A673 (cell line): ENCODE measurements at regions not wholly inside any gene's neighbourhood (a gene's known extent, or its start where the extent isn't known, plus 50 kb on each side); places are given as distances from the start of the nearest gene placed in this dataset.

ENCODE experiments used
- BruUV-seq: library from RNA; stranded (reverse); fragments of 400-500 nt; replicated peaks from 2 replicates; lab custom pipeline; 2021; lab: Mats Ljungman, UMichigan
- CTCF ChIA-PET: fragments of 300-600 bp; sonication (Branson Sonifier 250); formaldehyde crosslinking; loops from one replicate; lab custom pipeline; 2022; ENCODE audit warnings: antibody characterized with exemption; lab: Charles Lee
- POLR2A ChIA-PET: fragments of 300-600 bp; sonication (Branson Sonifier 250); formaldehyde crosslinking; loops from one replicate; lab custom pipeline; 2022; ENCODE audit warnings: antibody characterized with exemption; ENCODE audit not compliant: low non-redundant PET; lab: Charles Lee
- DNase-seq: peaks from one replicate; pipeline ENCODE4 v3.0.0-alpha.2; 2015; ENCODE audit warnings: low spot score
- H3K27ac ChIP-seq: fragments of 200-600 bp; sonication (generic); 2 replicates; pipeline ENCODE4 v1.5.1; 2016; ENCODE audit warnings: mixed run types, low read depth, mild to moderate bottlenecking, mixed read lengths, antibody characterized with exemption, low read length; ENCODE audit not compliant: poor library complexity, severe bottlenecking
- H3K27me3 ChIP-seq: fragments of 200-600 bp; sonication (generic); replicated peaks from 2 replicates; pipeline ENCODE4 v1.6.1; 2017; ENCODE audit warnings: mixed run types, low read depth, mild to moderate bottlenecking, mixed read lengths, antibody characterized with exemption, low read length; ENCODE audit not compliant: insufficient read depth, poor library complexity
- H3K36me3 ChIP-seq: fragments of 200-600 bp; sonication (generic); 2 replicates; pipeline ENCODE4 v1.6.1; 2016; ENCODE audit warnings: mixed run types, mild to moderate bottlenecking, mixed read lengths, antibody characterized with exemption, low read length; ENCODE audit not compliant: insufficient read depth, poor library complexity, severe bottlenecking
- H3K4me1 ChIP-seq: fragments of 200-600 bp; sonication (generic); 2 replicates; pipeline ENCODE4 v1.6.1; 2017; ENCODE audit warnings: mixed run types, mild to moderate bottlenecking, mixed read lengths, antibody characterized with exemption, low read length; ENCODE audit not compliant: insufficient read depth, poor library complexity, severe bottlenecking
- H3K4me3 ChIP-seq: fragments of 200-600 bp; sonication (generic); 2 replicates; pipeline ENCODE4 v1.5.1; 2016; ENCODE audit warnings: low read depth, mixed run types, mild to moderate bottlenecking, mixed read lengths, low read length; ENCODE audit not compliant: poor library complexity, severe bottlenecking
- H3K9me3 ChIP-seq: fragments of 200-600 bp; sonication (generic); 2 replicates; pipeline ENCODE4 v1.6.1; 2016; ENCODE audit warnings: mixed run types, low read depth, mild to moderate bottlenecking, mixed read lengths, antibody characterized with exemption, low read length; ENCODE audit not compliant: poor library complexity, severe bottlenecking
- EZH2 ChIP-seq: fragments of 200-600 bp; sonication (generic); IDR thresholded peaks from 2 replicates; pipeline ENCODE4 v1.6.1; 2017; ENCODE audit warnings: borderline replicate concordance, low read depth, mild to moderate bottlenecking, mixed read lengths, antibody characterized with exemption, low read length; ENCODE audit not compliant: poor library complexity, severe bottlenecking
- intact Hi-C: fragments of 100-400 bp; cut with micrococcal nuclease; formaldehyde crosslinking; loops from one replicate; pipeline ENCODE4 v1.10.0; 2022; ENCODE audit not compliant: unreplicated experiment
- TF ChIP-seq, protein P1 (sequence below): fragments of 300-800, 200-600 bp; sonication (generic); conservative IDR thresholded peaks from 2 replicates; pipeline ENCODE4 v1.5.1; 2017; ENCODE audit warnings: low read depth, mild to moderate bottlenecking, antibody characterized with exemption, low read length, moderate library complexity, mixed read lengths

DNA sequence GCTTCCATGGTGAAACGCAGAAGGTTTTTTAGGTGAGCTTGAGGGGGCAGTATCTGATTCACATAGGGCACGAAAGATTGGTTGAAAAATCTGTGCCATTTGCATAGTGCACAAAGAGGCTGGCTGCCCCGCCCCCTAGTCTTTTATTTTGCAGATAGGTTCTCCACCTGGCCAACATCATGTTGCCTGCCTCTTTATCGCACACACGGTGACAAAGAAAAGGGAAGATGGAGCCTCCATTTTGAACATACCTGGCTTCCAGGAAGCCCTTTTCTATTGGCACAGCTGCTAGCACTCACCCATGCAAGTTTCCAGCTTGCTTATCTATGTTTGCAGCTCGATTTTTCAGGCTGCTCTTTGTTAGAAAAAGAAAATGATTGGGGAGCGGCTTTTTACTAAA is 316.2 kb upstream of the KLHL1 start:
- CTCF ChIA-PET = no interaction called here
- no peak for DNase-seq
- intact Hi-C loops = no loop called here
- no peak overlapping the region for H3K4me3 ChIP-seq
- TF ChIP-seq EZH2 = no peak
- TF ChIP-seq, protein P1, sequence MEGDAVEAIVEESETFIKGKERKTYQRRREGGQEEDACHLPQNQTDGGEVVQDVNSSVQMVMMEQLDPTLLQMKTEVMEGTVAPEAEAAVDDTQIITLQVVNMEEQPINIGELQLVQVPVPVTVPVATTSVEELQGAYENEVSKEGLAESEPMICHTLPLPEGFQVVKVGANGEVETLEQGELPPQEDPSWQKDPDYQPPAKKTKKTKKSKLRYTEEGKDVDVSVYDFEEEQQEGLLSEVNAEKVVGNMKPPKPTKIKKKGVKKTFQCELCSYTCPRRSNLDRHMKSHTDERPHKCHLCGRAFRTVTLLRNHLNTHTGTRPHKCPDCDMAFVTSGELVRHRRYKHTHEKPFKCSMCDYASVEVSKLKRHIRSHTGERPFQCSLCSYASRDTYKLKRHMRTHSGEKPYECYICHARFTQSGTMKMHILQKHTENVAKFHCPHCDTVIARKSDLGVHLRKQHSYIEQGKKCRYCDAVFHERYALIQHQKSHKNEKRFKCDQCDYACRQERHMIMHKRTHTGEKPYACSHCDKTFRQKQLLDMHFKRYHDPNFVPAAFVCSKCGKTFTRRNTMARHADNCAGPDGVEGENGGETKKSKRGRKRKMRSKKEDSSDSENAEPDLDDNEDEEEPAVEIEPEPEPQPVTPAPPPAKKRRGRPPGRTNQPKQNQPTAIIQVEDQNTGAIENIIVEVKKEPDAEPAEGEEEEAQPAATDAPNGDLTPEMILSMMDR = no peak
- POLR2A ChIA-PET = no interaction called here
- no peak overlapping the region for H3K27ac ChIP-seq
- H3K27me3 ChIP-seq = no peaks in the 10 kb centered on the region
- H3K9me3 ChIP-seq = no peaks in the 10 kb centered on the region
- H3K36me3 ChIP-seq = no peaks in the 10 kb centered on the region
- BruUV-seq = no TSS peak
- no peaks in the 10 kb centered on the region for H3K4me1 ChIP-seq

DNA sequence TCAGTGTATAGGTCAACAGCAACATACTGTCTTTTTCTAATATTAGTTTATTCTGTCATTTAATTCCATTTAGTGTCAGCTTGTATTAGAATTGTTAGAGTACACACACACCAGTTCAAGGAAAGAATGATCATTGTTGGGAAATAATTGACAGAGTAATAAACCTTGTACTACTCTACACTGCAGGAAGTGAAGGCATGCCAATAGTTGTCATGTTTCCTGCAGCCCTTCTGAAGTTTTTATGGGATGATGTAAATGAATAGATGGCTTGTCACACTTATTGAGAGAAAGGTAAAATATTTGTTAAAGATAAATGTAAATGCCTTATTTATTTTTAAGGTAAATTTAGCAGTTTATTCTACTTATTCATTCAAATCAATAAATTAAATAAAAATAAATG is 306.9 kb upstream of the KLHL1 start:
- Histone ChIP-seq H3K27ac (no peak overlapping the region), H3K4me3 (no peak overlapping the region), H3K36me3 (no peaks in the 10 kb centered on the region), H3K9me3 (no peaks in the 10 kb centered on the region), H3K4me1 (no peaks in the 10 kb centered on the region), H3K27me3 (no peaks in the 10 kb centered on the region)
- ChIA-PET POLR2A (no interaction called here), CTCF (no interaction called here)
- TF ChIP-seq, protein P1 = no peak
- no peak for TF ChIP-seq EZH2
- no peak for DNase-seq
- intact Hi-C loops = no loop called here
- no TSS peak for BruUV-seq

DNA sequence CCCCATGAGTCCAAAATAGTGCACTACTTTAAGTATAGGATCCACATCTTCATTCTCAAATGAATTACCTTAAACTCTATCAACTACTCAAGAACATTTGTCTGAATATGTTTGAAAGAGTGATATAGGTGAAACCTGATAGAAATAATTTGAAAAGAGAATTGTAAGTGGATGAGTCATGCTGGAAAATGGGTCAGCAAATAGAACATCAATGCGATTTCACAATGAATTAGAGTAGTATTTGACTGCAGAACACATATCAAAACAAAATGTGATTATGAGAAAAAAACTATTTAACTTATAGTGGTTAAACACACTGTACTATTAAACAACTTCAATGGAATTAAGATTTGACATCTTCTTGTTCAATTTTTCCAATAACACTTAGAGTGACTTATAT is 300.6 kb upstream of the KLHL1 start:
- TF ChIP-seq EZH2 = no peak
- TF ChIP-seq, protein P1 = no peak
- no TSS peak for BruUV-seq
- intact Hi-C loops = no loop called here
- Histone ChIP-seq H3K9me3 (no peaks in the 10 kb centered on the region), H3K27ac (no peak overlapping the region), H3K4me1 (no peaks in the 10 kb centered on the region), H3K36me3 (no peaks in the 10 kb centered on the region), H3K27me3 (no peaks in the 10 kb centered on the region), H3K4me3 (no peak overlapping the region)
- CTCF ChIA-PET = no interaction called here
- POLR2A ChIA-PET = no interaction called here
- no peak for DNase-seq
